Hepatocyte (in vitro differentiated cells): ENCODE measurements at regions not wholly inside any gene's neighbourhood (a gene's known extent, or its start where the extent isn't known, plus 50 kb on each side); places are given as distances from the start of the nearest gene placed in this dataset.

ENCODE experiments used
- EZH2phosphoT487 ChIP-seq: fragments of 200-600 bp; sonication (generic); IDR thresholded peaks from one replicate; pipeline ENCODE4 v1.6.1; 2018; ENCODE audit warnings: antibody characterized with exemption, mild to moderate bottlenecking, low read depth, moderate library complexity; ENCODE audit not compliant: unreplicated experiment, severe bottlenecking
- TF ChIP-seq, protein P1 (sequence below): fragments of 200-600 bp; sonication (generic); IDR thresholded peaks from 2 replicates; pipeline ENCODE4 v1.5.1; 2016; ENCODE audit warnings: antibody characterized with exemption, mild to moderate bottlenecking; ENCODE audit not compliant: poor library complexity

DNA sequence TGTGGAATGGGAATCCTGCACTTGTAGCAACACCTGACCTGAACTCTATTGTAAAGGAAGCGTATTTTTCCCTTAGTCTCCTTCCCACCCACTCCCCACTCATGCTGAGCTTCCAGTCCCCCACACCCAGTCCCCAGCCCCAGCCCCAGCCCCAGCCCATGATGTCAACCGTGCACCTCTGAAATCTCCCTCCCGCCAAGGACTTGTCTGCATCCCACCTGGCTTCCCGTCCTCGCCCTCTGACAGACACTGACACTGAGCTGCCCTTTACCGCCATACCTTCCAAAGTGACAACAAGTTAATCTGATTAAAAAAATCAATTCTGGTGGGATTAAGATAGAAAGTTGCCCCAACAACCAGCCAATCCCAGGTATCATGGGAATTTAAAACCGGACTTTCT, 213.6 kb upstream of the CELF4 start:
- TF ChIP-seq, protein P1, sequence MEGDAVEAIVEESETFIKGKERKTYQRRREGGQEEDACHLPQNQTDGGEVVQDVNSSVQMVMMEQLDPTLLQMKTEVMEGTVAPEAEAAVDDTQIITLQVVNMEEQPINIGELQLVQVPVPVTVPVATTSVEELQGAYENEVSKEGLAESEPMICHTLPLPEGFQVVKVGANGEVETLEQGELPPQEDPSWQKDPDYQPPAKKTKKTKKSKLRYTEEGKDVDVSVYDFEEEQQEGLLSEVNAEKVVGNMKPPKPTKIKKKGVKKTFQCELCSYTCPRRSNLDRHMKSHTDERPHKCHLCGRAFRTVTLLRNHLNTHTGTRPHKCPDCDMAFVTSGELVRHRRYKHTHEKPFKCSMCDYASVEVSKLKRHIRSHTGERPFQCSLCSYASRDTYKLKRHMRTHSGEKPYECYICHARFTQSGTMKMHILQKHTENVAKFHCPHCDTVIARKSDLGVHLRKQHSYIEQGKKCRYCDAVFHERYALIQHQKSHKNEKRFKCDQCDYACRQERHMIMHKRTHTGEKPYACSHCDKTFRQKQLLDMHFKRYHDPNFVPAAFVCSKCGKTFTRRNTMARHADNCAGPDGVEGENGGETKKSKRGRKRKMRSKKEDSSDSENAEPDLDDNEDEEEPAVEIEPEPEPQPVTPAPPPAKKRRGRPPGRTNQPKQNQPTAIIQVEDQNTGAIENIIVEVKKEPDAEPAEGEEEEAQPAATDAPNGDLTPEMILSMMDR, result no peak
- TF ChIP-seq EZH2phosphoT487, result no peak
